ENCODE measurements at regions not wholly inside any gene's neighbourhood (a gene's known extent, or its start where the extent isn't known, plus 50 kb on each side); places are given as distances from the start of the nearest gene placed in this dataset.

DNA sequence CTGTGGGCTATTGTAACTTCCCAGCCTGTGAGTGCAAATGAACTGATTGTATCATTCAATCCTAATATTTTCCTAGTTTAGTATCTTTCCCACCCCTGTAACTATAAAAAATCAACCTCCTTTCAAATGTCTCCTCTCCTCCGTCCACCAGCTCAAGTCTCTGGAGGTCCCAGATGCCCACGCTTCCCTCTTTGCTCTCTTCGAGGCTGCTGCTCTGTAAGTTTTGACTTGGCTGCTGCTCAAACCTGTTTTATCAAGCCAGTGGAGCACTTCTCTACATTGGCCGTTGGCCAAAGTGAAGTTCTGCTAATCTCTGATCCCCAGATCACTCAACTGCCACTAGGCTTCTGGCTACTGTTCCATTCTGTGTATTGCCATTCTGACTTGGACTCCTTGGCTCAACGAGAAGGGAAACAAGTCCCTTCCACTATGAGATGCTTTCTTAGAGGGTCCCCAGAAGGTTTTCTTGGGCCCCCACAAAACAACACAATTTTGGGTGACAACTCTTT is 60.7 kb upstream of the RAPGEF2 start:
- Histone ChIP-seq H3K27ac (ENCODE audit: low read length) (no peak overlapping the region), H3K4me3 (ENCODE audit: low read length) (no peak overlapping the region), H3K36me3 (ENCODE audit: control insufficient read depth, insufficient read depth, low read length) (no peaks in the 10 kb centered on the region), H3K9me3 (ENCODE audit: control insufficient read depth, insufficient read depth, low read length) (no peaks in the 10 kb centered on the region), H3K27me3 (ENCODE audit: control insufficient read depth, insufficient read depth, low read length) (no peaks in the 10 kb centered on the region), H3K4me1 (ENCODE audit: control insufficient read depth, insufficient read depth, low read length) (no peaks in the 10 kb centered on the region)
- intact Hi-C loops (cut with micrococcal nuclease) = no loop called here
- no peak overlapping the region for H3K4me3 Mint-ChIP-seq
- DNase-seq (no peak), ATAC-seq (no peak)
- no peaks in the 10 kb centered on the region for H3K36me3 Mint-ChIP-seq
- no peaks in the 10 kb centered on the region for H3K4me1 Mint-ChIP-seq
- no peak overlapping the region for H3K27ac Mint-ChIP-seq
- 16% methylated on average over 5 of the region's 5 CpGs for WGBS (ENCODE audit: insufficient coverage)
- TF ChIP-seq, protein P1, sequence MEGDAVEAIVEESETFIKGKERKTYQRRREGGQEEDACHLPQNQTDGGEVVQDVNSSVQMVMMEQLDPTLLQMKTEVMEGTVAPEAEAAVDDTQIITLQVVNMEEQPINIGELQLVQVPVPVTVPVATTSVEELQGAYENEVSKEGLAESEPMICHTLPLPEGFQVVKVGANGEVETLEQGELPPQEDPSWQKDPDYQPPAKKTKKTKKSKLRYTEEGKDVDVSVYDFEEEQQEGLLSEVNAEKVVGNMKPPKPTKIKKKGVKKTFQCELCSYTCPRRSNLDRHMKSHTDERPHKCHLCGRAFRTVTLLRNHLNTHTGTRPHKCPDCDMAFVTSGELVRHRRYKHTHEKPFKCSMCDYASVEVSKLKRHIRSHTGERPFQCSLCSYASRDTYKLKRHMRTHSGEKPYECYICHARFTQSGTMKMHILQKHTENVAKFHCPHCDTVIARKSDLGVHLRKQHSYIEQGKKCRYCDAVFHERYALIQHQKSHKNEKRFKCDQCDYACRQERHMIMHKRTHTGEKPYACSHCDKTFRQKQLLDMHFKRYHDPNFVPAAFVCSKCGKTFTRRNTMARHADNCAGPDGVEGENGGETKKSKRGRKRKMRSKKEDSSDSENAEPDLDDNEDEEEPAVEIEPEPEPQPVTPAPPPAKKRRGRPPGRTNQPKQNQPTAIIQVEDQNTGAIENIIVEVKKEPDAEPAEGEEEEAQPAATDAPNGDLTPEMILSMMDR (IDR thresholded peaks at IDR 0.05) = no peak
- H3K27me3 Mint-ChIP-seq (ENCODE audit: low read depth in 2 of 2) = peaks cover 16 to 37% of the 10 kb centered on the region in 2 donors
- H3K9me3 Mint-ChIP-seq = no peaks in the 10 kb centered on the region

- H3K27me3 Mint-ChIP-seq (ENCODE audit: low read depth in 2 of 2) = peaks cover 16 to 34% of the 10 kb centered on the region in 2 donors
- H3K27ac ChIP-seq (ENCODE audit: low read length) = no peak overlapping the region
- TF ChIP-seq, protein P1 (IDR thresholded peaks at IDR 0.05) = no peak
Observed at GRCh38 chr4:159042868-159043267, 60.0 kb upstream of the RAPGEF2 start.

DNA sequence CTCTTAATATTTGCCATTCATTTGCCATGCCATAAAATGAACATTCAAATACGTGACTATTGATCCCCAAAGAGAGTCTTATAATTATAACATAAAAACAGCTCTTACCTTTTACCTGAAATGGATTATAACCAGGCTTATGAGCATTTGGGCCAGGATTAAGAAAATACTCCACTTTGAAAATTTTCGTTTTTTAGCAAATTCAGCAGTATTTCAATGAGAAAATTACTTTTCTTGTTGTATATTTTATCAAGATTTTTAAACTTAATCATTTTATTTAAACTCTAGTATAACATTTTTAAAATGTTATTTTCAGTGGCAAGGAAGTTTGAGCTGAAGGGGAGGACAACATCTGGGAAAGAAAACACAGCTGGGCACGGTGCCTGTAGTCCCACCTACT is 59.0 kb upstream of the RAPGEF2 start:
- no peak overlapping the region for H3K27ac Mint-ChIP-seq
- H3K27ac ChIP-seq (ENCODE audit: low read length) = no peak overlapping the region
- DNase-seq (no peak), ATAC-seq (no peak)
- no peaks in the 10 kb centered on the region for H3K36me3 Mint-ChIP-seq
- intact Hi-C loops (cut with micrococcal nuclease) = no loop called here
- no peak overlapping the region for H3K4me3 ChIP-seq (ENCODE audit: low read length)
- no peaks in the 10 kb centered on the region for H3K9me3 ChIP-seq (ENCODE audit: control insufficient read depth, insufficient read depth, low read length)
- no peaks in the 10 kb centered on the region for H3K36me3 ChIP-seq (ENCODE audit: control insufficient read depth, insufficient read depth, low read length)
- H3K4me1 Mint-ChIP-seq = no peaks in the 10 kb centered on the region
- TF ChIP-seq, protein P1 (IDR thresholded peaks at IDR 0.05) = no peak
- no peaks in the 10 kb centered on the region for H3K9me3 Mint-ChIP-seq
- WGBS (ENCODE audit: insufficient coverage) = 88% methylated on average over 2 of the region's 3 CpGs
- no peaks in the 10 kb centered on the region for H3K4me1 ChIP-seq (ENCODE audit: control insufficient read depth, insufficient read depth, low read length)
- H3K27me3 Mint-ChIP-seq (ENCODE audit: low read depth in 2 of 2) = peaks cover 14 to 28% of the 10 kb centered on the region in 2 donors
- H3K4me3 Mint-ChIP-seq = no peak overlapping the region
- no peaks in the 10 kb centered on the region for H3K27me3 ChIP-seq (ENCODE audit: control insufficient read depth, insufficient read depth, low read length)

More at GRCh38 chr4:159042868-159043267, 60.0 kb upstream of the RAPGEF2 start:
- Mint-ChIP-seq H3K36me3 (no peaks in the 10 kb centered on the region), H3K9me3 (no peaks in the 10 kb centered on the region), H3K27ac (no peak overlapping the region), H3K4me1 (no peaks in the 10 kb centered on the region), H3K4me3 (no peak overlapping the region)
- Histone ChIP-seq H3K36me3 (ENCODE audit: control insufficient read depth, insufficient read depth, low read length) (no peaks in the 10 kb centered on the region), H3K9me3 (ENCODE audit: control insufficient read depth, insufficient read depth, low read length) (no peaks in the 10 kb centered on the region), H3K27me3 (ENCODE audit: control insufficient read depth, insufficient read depth, low read length) (no peaks in the 10 kb centered on the region), H3K4me3 (ENCODE audit: low read length) (no peak overlapping the region), H3K4me1 (ENCODE audit: control insufficient read depth, insufficient read depth, low read length) (no peaks in the 10 kb centered on the region)
- DNase-seq (no peak), ATAC-seq (no peak)
- WGBS (ENCODE audit: insufficient coverage) = 84% methylated on average over 4 of the region's 4 CpGs
- intact Hi-C loops (cut with micrococcal nuclease) = no loop called here

GRCh38 chr4:159045321-159045720 is 57.6 kb upstream of the RAPGEF2 start:
- intact Hi-C loops (cut with micrococcal nuclease) = no loop called here
- no peak overlapping the region for H3K4me3 Mint-ChIP-seq
- no peaks in the 10 kb centered on the region for H3K36me3 Mint-ChIP-seq
- DNase-seq = no peak
- TF ChIP-seq, protein P1 (IDR thresholded peaks at IDR 0.05) = no peak
- peaks cover 14 to 28% of the 10 kb centered on the region in 2 donors for H3K27me3 Mint-ChIP-seq (ENCODE audit: low read depth in 2 of 2)
- Histone ChIP-seq H3K27me3 (ENCODE audit: control insufficient read depth, insufficient read depth, low read length) (no peaks in the 10 kb centered on the region), H3K4me1 (ENCODE audit: control insufficient read depth, insufficient read depth, low read length) (no peaks in the 10 kb centered on the region), H3K27ac (ENCODE audit: low read length) (no peak overlapping the region), H3K4me3 (ENCODE audit: low read length) (no peak overlapping the region), H3K9me3 (ENCODE audit: control insufficient read depth, insufficient read depth, low read length) (no peaks in the 10 kb centered on the region), H3K36me3 (ENCODE audit: control insufficient read depth, insufficient read depth, low read length) (no peaks in the 10 kb centered on the region)
- H3K4me1 Mint-ChIP-seq = no peaks in the 10 kb centered on the region
- ATAC-seq = no peak
- H3K27ac Mint-ChIP-seq = no peak overlapping the region
- no peaks in the 10 kb centered on the region for H3K9me3 Mint-ChIP-seq

All from natural killer cell (primary cell).